GM08714 (cell line): ENCODE measurements at regions not wholly inside any gene's neighbourhood (a gene's known extent, or its start where the extent isn't known, plus 50 kb on each side); places are given as distances from the start of the nearest gene placed in this dataset.
"Not testable (repeated sequence)": the region's sequence is repeated elsewhere in the genome, so short reads cannot be mapped to it uniquely, and the experiment has no call there.

Source experiments
- H3K4me3 ChIP-seq: fragments of 200-500 bp; sonication (Bioruptor generic); 2 replicates; pipeline ENCODE4 v1.5.1; 2014; ENCODE audit warnings: mild to moderate bottlenecking, low read length, inconsistent platforms
- ZNF274 ChIP-seq: IDR thresholded peaks from 2 replicates; pipeline ENCODE4 v1.6.1; 2012; ENCODE audit warnings: mild to moderate bottlenecking, low read depth, low read length

- no peak overlapping the region for H3K4me3 ChIP-seq
- no peak for TF ChIP-seq ZNF274
These were observed 75.8 kb upstream of the LRPPRC start for GRCh38 chr2:44071454-44072046.

GRCh38 chr2:44073667-44074066 is 77.9 kb upstream of the LRPPRC start:
- not testable (repeated sequence) for H3K4me3 ChIP-seq

GRCh38 chr2:44074795-44075194 is 79.0 kb upstream of the LRPPRC start:
- H3K4me3 ChIP-seq = not testable (repeated sequence)

- no peak overlapping the region for H3K4me3 ChIP-seq
- no peak for TF ChIP-seq ZNF274
These were observed 79.8 kb upstream of the LRPPRC start for GRCh38 chr2:44075541-44075940.

GRCh38 chr2:44077942-44078511 is 82.2 kb upstream of the LRPPRC start:
- no peak for TF ChIP-seq ZNF274
- H3K4me3 ChIP-seq = no peak overlapping the region

GRCh38 chr2:44079686-44080085 is 83.9 kb upstream of the LRPPRC start:
- no peak overlapping the region for H3K4me3 ChIP-seq
- no peak for TF ChIP-seq ZNF274

- no peak for TF ChIP-seq ZNF274
- H3K4me3 ChIP-seq = no peak overlapping the region
These were observed 85.6 kb upstream of the PPM1B start for GRCh38 chr2:44083054-44083453.

- TF ChIP-seq ZNF274 = no peak
- no peak overlapping the region for H3K4me3 ChIP-seq
These were observed 83.8 kb upstream of the PPM1B start for GRCh38 chr2:44084850-44085249.

GRCh38 chr2:44086629-44087028 is 82.0 kb upstream of the PPM1B start:
- TF ChIP-seq ZNF274 = no peak
- no peak overlapping the region for H3K4me3 ChIP-seq

GRCh38 chr2:44087036-44087713 is 81.5 kb upstream of the PPM1B start:
- TF ChIP-seq ZNF274 = no peak
- peak overlapping the region; percentile 44; the same call in 1 of the 2 replicates for H3K4me3 ChIP-seq

- H3K4me3 ChIP-seq = no peak overlapping the region; the same call in 1 of the 2 replicates
These were observed 81.0 kb upstream of the PPM1B start for GRCh38 chr2:44087714-44088092.

GRCh38 chr2:44092519-44092918 is 76.2 kb upstream of the PPM1B start:
- not testable (repeated sequence) for H3K4me3 ChIP-seq

More at GRCh38 chr2:44087714-44088092, 81.0 kb upstream of the PPM1B start:
- TF ChIP-seq ZNF274 = no peak

GRCh38 chr2:44093970-44094369 is 74.7 kb upstream of the PPM1B start:
- TF ChIP-seq ZNF274 = no peak
- no peak overlapping the region for H3K4me3 ChIP-seq

GRCh38 chr2:44097322-44097907 is 71.3 kb upstream of the PPM1B start:
- no peak for TF ChIP-seq ZNF274
- H3K4me3 ChIP-seq = no peak overlapping the region

- no peak for TF ChIP-seq ZNF274
- no peak overlapping the region for H3K4me3 ChIP-seq
These were observed 70.6 kb upstream of the PPM1B start for GRCh38 chr2:44098050-44098449.
